Endometrium (tissue), 2 donors: ENCODE measurements at regions not wholly inside any gene's neighbourhood (a gene's known extent, or its start where the extent isn't known, plus 50 kb on each side); places are given as distances from the start of the nearest gene placed in this dataset.
A peak's percentile ranks its signal among the peaks of the same experiment; 100 is the strongest.

ENCODE experiments used
- FAIRE-seq: peaks from 2 replicates; lab custom pipeline; 2012; peaks lifted over from hg19 to GRCh38; lab: Jason Lieb, UNC
- donor health status: control.
- donor health status: control.

DNA sequence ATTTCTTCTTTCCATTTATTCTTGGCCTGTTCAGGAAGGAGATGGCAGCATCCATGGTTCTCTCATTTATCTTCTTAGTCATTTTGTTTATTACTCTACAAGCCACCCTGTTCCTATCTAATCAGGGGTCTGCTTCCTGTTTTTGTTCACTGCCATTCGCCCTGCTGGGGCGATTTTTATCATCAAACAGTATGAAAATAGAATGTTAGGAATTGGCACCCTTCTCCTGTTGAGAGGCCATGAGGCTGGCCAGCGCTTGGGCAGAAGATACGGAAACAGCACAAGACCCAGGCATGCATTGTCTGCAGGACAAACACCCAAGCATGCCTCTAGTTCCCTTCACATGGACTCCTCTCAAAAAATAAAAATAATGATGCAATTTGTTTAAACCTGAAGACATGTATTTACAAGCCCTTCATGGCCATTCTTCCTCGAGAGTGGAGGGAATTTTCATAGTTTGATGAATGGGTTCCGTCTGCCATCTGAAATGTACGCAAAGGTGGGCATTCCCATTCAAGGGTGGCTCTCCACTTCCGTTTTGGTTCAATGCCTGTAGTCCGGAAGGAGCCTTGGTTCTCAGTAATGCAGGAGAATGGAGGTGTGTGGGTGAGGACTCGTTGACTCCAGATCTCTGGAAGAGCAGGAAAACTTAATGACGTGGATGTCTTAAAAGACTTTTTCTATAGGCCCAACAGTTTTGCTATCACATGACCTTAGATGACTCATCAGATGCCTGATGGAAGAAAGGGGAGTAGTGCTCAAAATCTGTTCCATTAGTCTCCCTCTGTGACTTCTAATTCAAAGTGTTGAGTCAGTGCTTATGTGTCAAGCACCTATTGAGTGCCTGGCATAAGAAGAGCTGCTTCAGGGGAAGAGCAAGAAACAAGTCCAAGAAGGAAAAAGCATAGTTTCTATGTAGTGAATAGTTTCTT lies 252.4 kb upstream of the TBX3 start:
- no peak for FAIRE-seq

DNA sequence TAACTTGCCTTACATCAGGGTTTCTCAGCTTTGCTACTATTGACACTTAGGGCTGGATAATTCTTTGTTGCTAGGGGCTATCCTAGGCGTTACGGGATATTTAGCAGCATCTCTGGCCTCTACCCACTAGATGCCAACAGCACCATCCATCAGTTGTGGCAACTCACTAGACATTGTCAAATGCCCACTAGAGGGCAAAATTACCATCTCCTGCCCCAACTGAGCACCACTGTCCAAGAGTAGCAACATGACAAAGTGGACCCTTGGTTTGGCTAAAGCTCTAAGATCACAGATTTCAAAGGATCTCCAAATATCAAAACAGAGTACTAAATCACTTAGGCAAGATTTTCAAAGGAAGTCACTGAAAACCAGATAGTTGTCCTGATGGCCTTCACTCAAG lies 251.7 kb upstream of the TBX3 start:
- FAIRE-seq: no peak

DNA sequence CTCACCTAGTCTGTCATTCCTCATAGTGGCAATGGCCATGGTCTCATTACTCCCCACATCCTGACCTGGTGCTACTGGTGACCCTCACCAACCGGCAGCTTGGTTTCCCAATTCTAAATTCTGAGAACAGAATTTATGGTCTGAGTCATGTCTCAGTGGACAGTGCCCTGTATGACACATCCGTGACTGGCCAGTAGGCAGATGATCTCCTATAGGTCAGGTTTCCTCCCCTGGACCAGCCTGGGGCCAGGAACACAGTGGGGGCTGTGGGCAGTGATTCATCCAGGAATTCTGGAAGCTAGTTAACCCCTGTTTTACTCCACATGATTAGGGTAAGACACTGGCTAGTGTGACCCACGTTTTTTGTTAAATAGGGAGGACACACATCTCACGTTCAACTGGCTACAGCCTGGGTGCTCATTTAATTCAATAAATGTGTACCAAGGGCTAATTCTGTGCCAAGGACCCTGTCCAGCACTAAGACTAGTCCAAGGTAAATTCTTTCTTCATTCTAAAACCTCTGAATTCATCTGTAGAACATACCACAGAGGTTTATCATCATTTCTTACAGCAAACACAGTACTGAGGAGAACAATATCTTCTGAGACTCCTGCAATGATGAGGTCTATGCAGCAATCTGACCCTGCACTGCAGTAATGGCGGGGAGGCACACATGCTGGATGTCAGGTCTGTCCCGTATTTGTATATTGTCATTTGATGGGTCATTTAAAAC lies 249.6 kb upstream of the TBX3 start:
- no peak for FAIRE-seq

DNA sequence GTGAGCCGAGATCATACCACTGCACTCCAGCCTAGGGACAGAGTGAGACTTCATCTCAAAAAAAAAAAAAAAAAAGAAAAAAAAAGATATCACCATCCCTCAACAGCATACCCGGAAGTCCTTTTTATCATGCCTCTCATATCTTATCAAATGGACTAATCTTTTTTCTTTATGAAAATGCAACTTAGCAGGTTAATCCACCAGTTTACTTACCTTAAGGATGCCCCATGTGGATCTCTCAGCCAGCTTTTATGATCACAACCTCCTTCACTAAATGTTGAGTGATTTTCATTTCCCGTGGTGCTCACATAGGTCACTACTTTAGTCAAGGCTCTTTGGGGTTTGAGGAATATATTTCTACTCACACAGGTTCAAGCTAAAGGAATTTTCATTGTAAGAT lies 248.8 kb upstream of the TBX3 start:
- no peak for FAIRE-seq

DNA sequence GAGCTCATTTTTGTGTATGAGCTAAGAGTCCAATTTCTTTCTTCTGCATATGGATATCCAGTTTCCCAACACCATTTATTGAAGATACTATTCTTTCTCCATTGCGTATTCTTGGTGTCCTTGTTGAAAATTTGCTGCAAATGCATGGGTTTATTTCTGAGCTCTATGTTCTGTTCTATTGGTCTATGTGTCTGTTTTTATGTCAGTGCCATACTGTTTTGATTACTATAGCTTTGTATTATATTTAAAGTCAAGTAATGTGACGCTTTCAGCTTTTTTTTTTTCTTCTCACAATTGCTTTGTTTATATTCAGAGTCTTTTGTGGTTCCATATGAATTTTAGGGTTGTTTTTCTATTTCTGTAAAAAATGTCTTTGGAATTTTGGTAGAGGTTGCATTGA lies 247.1 kb upstream of the TBX3 start:
- FAIRE-seq: no peak

DNA sequence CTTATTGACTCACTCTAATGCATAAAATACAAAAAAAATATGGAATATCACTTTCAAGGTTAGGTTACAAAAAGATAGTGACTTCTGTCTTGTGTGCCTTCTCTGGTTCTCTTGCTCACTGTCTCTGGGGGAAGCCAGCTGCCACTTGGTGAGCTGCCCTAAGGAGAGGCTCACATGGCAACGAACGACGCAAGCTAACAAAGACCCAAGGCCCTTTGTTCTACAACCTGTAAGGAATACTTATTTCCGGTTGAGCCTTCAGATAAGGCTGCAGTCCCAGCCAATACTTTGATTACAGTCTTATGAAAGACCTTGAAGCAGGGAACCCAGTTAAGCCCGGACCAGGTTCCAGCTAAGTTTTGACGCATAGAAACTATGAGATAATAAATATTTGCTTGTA lies 242.4 kb upstream of the TBX3 start:
- FAIRE-seq: no peak

DNA sequence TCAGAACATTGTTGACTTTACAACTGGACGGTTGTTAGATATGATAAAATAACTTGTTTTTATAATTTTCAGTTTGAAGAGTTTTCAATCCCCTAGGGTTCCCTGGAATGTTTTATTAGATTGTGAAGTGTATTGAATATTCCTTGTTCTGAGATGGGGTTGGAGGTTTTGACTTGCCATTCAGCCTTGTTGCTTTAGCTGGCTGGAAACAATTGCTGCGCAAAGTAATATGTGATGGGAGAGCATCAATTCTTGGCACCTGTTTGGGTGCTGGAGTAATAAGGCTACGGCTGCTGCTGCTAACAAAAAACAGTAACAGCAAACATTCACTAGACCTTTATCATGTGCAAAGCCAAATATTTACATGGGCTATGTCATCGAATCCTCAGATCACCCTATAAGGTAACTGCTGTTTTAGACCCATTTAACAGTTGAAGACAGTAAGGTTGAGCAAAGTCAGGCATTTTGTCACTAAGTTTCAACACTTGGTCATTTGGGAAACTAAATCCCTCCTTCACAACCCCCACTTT lies 241.0 kb upstream of the TBX3 start:
- FAIRE-seq: no peak

DNA sequence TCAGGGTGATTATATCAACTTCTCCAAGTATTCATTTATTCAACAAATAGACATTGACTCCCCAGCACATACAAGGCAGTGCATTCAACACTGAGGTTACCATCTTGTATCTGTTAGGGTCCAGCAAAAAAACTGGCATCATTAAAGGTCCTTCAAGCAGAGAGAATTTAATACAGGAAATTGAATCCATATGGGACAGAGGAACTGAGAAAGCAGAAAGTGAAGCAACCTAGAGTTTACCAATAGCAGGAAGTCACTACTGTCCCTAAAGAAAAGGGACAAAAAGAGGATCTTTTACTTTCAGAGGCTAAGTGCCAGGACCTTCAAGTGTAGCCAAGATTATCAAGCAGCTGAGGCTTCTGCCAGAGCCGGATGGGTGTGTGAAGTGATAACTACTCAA lies 237.8 kb upstream of the TBX3 start:
- FAIRE-seq: no peak

DNA sequence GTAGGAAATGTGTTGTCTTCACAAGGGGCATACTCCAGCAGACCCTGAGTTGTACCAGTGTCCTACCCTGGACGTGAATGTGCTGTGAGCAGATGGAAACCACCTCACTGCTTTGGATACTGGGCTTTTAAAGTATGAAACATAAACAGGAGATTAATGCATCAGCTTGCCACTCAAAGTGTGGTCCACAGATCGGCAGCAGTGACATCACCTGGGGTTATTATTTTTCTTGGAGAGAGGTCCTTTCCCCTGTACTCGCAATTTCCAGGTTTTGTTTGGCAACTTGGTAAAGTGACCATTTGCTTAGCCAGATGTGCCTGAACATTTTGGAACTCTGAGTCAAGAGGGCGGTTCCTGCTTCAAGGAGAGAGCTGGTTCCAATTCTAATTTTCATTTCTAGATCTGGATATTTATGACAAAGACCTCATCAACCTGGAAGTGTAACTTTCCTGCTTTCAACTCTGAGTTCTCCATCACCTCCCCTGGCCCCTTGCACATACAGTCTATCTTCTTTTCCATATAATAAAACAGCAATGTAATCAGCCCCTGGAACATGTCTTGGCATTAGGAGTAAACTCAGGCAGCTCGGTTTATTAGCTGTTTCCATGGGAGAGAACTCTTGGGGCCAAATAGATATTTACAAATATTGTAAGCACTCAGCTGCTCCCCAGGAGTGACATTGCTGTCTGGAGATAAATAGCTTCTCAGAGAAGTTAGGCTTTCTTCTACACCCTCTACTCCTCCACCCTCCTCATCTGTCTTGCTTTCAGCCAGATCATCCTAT lies 237.0 kb upstream of the TBX3 start:
- FAIRE-seq: peak; percentile 55

DNA sequence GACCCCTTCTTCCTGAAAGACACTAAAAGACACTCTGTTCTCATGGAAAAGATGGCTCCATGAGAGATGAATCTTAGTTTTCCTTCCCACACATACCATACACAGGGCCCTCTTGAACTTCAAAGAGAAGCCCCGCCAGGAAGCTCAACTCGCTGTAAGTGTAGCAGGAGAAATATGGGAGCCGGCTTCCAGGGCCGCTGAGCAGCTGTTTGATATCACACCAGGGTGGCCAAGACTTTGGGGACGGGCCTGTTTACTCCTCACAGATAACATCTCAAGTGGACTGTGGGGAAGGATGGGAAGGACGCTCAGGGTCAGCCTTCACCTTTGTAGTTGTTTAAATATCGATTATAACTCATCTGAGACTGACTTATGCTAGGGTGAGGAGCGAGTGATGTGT lies 235.5 kb upstream of the TBX3 start:
- FAIRE-seq: no peak

DNA sequence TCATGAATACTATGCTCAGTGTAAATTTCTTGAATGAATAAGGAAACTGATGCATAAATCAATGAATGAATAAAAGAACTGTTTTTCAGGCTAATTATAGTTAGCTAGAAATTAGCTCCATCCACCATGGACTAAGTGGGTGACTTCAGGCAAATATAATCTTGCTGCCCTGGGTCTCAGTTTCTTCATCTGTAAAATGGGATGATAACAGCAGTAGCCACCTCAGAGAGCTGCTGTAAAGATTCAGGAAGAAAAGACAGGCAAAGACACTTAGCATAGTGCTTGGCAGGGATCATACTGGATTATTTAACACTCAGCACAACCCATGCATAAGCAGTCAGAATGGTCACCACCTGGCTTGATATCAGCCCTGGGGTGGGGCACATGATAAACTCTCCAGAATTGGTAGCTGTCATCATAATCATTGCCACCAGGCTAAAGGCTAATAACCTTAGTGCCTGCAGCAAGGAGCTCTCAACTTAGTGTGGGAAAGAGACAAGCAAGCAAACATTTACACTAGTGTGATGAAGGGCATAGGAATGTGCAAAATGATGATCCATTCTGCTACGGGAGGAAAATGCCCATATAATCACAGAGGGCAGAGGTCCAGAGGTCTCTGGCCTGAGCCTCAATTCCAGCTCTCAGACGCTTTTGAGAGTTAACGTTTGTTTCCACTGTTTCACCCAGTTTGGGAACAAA lies 234.7 kb upstream of the TBX3 start:
- FAIRE-seq: no peak

DNA sequence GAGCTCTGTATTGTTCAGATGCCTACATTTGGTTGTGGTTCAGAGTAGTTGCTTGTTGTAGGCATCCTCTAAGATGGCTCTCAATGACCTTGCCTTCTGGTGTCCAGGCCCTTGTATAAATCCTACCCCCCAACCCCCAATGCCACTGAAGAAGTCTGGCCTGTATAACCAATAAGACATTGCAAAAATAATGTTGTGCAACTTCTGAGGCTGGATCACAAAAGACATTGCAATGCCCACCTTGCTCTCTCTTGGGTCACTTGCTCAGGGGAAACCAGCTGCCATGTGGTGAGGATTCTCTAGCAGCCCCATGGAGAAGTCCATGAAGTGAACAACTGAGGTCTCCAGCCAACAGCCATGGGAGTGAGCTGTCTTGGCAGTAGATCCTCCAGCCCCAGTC lies 234.0 kb upstream of the TBX3 start:
- FAIRE-seq: no peak

DNA sequence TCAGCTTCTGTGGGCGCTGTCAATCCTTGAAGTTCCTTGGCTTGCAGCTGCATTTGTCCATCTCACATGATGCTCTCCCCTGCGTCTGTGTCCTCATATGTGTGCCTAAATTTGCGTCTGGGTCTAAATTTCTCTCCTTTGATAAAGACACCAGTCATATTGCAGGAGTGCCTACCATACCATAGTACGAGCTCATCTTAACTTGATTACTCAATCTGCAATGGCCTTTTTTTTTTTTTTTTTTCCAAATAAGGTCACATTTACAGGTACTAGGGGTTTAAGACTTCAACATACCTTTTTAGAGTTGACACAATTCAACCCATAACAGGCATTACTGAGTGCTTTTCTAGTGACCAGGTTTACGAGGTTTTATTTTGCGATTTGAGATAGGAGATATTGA lies 233.3 kb upstream of the TBX3 start:
- no peak for FAIRE-seq

DNA sequence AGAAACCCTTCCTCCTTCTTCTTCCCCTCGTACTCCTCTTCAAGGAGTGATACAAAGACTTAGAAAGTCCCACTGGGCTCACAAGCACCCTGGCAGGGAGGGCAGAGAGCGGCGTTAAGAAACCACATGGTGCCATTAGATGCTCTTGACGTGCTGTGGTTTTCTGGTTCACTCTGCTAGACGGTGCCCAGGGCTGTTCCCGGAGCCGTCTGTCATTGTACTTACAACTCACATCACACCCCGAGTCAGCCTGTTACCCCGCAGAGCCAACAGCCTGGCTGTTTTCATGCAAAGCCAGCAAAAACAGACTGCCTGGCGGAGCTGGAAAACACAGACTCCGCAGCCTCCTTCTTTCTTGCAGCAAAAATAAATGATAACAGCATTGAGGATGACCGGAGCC lies 232.6 kb upstream of the TBX3 start:
- no peak for FAIRE-seq

DNA sequence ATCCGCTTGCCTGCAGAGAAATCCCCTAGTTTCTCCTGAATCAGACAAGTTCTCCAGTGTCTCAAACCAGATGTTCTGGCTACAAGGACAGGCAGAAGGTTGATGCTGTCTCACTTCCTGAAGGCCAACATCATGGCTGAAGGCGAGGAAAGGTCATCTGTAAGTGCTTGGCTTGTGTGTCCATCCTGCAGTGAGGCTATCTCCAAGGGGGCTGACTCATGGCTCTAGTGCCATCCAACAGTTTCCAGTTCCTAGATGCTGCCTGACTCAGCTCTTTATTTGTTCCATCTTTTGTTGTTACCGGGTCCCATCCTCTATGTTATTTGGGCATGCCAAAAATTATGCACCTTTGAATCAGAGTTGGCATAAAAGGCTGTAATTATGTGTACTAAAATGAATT lies 232.1 kb upstream of the TBX3 start:
- no peak for FAIRE-seq

DNA sequence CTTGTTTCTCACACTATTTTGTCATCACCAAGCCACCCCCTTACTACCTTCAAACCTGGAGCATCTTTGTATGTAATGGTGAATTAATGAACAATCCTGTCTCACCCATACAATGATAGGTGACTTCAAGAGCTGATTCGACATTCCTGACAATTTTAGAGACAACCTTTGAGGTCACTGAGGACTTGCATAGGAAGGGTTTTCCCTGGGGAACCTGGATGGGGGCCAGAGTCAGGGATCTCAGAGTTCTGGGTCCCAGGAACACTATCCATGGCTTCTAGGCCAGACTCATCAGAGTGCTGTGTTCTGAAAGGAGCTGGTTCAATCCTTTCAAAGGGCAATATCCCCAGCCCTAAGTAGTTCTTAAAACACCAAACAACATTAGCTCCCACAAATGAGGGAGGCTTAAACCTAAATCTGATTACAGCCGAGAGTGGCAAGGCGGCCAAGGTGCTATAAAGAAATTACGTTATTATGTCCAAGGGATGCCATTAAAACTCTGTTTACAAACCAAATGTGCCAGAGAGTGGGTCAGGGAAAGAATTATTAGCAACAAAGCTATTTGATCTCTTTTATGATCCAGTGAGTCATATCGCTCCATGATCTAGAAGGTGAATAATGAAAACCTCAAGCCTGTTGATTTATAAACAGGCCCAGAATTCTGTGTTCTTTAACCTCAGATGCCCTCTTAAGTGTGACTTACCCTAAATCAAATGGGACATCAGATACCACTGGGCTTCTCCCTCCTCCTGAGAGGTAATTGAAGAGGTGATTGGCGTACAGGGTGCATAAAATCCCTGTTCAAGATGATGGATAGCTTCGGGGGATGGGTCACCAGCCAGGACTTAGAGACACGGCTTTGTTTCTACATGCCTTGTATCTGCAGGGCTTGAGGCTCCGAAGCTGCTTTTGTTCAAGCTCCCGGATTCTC lies 230.2 kb upstream of the TBX3 start:
- FAIRE-seq: peak; percentile 15

DNA sequence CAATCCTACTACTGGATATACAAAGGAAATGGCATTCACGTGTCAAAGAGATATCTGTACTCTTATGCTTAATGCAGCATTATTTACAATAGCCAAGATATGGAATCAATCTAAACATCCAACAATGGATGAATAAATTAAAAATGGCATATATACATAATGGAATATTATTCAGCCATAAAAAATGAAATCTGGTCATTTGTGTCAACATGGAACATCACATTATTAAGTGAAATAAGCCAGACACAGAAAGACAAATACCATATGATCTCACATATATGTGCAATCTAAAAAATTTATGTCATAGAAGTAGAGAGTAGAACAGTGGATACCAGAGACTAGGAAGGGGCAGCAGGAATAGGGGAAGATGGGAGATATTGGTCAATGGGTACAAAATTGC lies 228.8 kb upstream of the TBX3 start:
- FAIRE-seq: no peak

DNA sequence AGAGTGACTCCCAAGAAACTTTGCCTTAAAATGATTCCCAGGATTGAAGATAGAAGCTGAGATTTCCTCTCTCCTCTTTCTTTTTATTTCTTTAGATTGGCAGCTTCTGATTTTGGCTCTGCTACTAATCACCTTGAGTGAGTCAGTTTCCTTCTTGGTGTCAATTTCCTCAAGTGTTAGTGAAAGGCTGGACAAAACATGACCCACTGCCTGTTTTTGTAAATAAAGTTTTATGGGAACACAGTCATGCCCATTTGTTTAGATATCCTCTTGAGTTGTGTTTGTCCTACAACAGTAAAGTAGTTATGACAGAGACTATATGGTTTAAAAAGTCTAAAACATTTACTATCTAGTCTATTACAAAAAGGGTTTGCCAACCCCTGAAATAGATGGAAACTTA lies 227.2 kb upstream of the TBX3 start:
- no peak for FAIRE-seq

DNA sequence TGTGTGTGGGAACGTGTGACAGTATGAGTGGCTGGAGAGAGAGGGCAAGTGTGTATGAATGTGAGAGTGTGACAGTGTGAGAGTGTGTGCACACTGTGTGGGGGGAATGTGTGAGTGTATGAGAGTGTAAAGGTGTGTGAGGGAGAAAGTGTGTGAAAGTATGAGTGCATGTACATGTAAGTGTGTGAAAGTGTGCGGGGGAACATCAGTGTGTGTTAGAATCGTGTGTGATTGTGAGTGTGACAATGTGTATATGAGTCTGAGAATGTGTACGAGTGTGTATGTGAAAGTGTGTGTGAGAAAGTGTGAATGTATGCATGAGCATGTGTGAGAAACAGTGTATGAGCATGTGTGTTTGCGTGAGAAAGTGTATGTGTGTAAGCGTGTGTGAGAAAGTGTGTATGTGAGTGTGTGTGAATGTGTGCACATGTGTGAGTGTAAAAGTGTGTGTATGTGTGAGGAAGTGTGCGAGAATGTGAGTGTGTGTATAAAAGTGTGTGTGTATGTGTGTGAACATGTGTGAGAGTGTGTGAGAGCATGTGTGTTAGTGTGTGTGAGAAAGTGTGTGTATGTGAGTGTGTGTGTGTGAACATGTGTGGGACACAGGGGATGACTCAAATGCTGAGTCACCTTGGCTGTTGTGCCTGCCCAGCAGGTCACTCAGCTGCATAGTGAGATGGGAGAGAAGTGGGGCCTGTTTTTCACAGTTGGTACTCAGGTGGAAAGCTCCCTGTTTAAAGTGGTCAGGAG lies 220.5 kb upstream of the TBX3 start:
- no peak for FAIRE-seq

DNA sequence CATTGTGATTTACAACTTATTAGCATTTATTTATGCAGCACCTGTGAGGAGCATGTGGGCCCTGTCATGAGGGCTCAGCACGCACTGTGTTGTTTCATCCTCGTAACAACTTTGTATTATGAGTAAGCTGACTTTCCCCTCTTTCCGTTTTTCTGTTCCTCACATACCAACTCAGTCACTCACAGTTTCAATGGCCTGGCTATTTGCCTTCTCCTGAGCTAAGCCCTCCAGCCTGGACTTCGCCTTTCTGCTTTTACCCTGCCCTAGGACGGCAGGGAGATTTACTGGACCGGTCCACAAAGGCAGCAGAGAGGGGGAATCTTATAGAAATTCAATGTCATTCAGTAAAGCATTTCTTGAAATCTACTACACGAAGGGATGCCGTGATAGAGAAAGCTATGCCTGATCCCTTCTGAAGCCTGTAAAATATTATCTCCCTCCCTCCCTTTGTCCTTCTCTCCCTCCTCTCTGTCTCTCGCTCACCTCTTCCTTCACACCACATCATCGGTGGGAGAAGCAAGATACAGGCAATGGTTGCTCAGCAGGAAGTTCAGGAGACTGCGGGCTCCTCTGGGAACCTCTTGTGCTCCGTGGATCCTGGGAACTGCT lies 219.2 kb upstream of the TBX3 start:
- no peak for FAIRE-seq
